ENCODE measurements at regions not wholly inside any gene's neighbourhood (a gene's known extent, or its start where the extent isn't known, plus 50 kb on each side); places are given as distances from the start of the nearest gene placed in this dataset.

- Histone ChIP-seq H3K36me3 (ENCODE audit: insufficient read depth in 1 of 2, low read depth in 1 of 2) (no peaks in the 10 kb centered on the region), H3K27me3 (ENCODE audit: insufficient read depth in 3 of 3, low read length in 2 of 3) (no peaks in the 10 kb centered on the region), H3K4me3 (no peak overlapping the region), H3K4me1 (no peaks in the 10 kb centered on the region), H3K9me3 (no peaks in the 10 kb centered on the region), H3K27ac (no peak overlapping the region)
- TF ChIP-seq CTCF (IDR thresholded peaks at IDR 0.05): no peak
- ATAC-seq: no peak
- intact Hi-C loops (cut with DNase I): no loop called here
- DNase-seq: no peak
- 12 to 47% (median 32%) methylated on average over 1 of the region's 1 CpG for WGBS, 3 donors
Observed at GRCh38 chr1:78387871-78388270, 102.9 kb upstream of the PTGFR start.

GRCh38 chr1:78388275-78388674 lies 102.5 kb upstream of the PTGFR start:
- Histone ChIP-seq H3K4me1 (no peaks in the 10 kb centered on the region), H3K4me3 (no peak overlapping the region), H3K27me3 (ENCODE audit: insufficient read depth in 3 of 3, low read length in 2 of 3) (no peaks in the 10 kb centered on the region), H3K36me3 (ENCODE audit: insufficient read depth in 1 of 2, low read depth in 1 of 2) (no peaks in the 10 kb centered on the region), H3K9me3 (no peaks in the 10 kb centered on the region), H3K27ac (no peak overlapping the region)
- intact Hi-C loops (cut with DNase I): no loop called here
- ATAC-seq (no peak), DNase-seq (no peak)
- TF ChIP-seq CTCF (IDR thresholded peaks at IDR 0.05): no peak

- TF ChIP-seq CTCF (IDR thresholded peaks at IDR 0.05): no peak
- ATAC-seq (no peak), DNase-seq (no peak)
- Histone ChIP-seq H3K4me1 (no peaks in the 10 kb centered on the region), H3K4me3 (no peak overlapping the region), H3K9me3 (no peaks in the 10 kb centered on the region), H3K36me3 (ENCODE audit: insufficient read depth in 1 of 2, low read depth in 1 of 2) (no peaks in the 10 kb centered on the region), H3K27ac (no peak overlapping the region), H3K27me3 (ENCODE audit: insufficient read depth in 3 of 3, low read length in 2 of 3) (no peaks in the 10 kb centered on the region)
- whole genome bisulfite sequencing, 3 donors: 62 to 72% (median 68%) methylated on average over 2 of the region's 2 CpGs
- intact Hi-C loops (cut with DNase I): no loop called here
Observed at GRCh38 chr1:78401148-78401547, 89.6 kb upstream of the PTGFR start.

GRCh38 chr1:78408192-78408591 lies 82.6 kb upstream of the PTGFR start:
- ATAC-seq (no peak), DNase-seq (no peak)
- Histone ChIP-seq H3K4me1 (no peaks in the 10 kb centered on the region), H3K27ac (no peak overlapping the region), H3K27me3 (ENCODE audit: insufficient read depth in 3 of 3, low read length in 2 of 3) (no peaks in the 10 kb centered on the region), H3K9me3 (no peaks in the 10 kb centered on the region), H3K36me3 (ENCODE audit: insufficient read depth in 1 of 2, low read depth in 1 of 2) (no peaks in the 10 kb centered on the region), H3K4me3 (no peak overlapping the region)
- 50 to 65% (median 61%) methylated on average over 1 of the region's 1 CpG for WGBS, 3 donors
- TF ChIP-seq CTCF (IDR thresholded peaks at IDR 0.05): no peak
- intact Hi-C loops (cut with DNase I): no loop called here

- intact Hi-C loops (cut with DNase I): no loop called here
- Histone ChIP-seq H3K36me3 (ENCODE audit: insufficient read depth in 1 of 2, low read depth in 1 of 2) (no peaks in the 10 kb centered on the region), H3K27me3 (ENCODE audit: insufficient read depth in 3 of 3, low read length in 2 of 3) (no peaks in the 10 kb centered on the region), H3K4me1 (no peaks in the 10 kb centered on the region), H3K4me3 (no peak overlapping the region), H3K27ac (no peak overlapping the region), H3K9me3 (no peaks in the 10 kb centered on the region)
- no peak for TF ChIP-seq CTCF (IDR thresholded peaks at IDR 0.05)
- ATAC-seq (no peak), DNase-seq (peak; percentile 24 to 35)
- WGBS, 3 donors: 81 to 89% (median 83%) methylated on average over 2 of the region's 2 CpGs
Observed at GRCh38 chr1:78408810-78409209, 82.0 kb upstream of the PTGFR start.

Data from psoas muscle (tissue), 7 donors.